ENCODE measurements at regions not wholly inside any gene's neighbourhood (a gene's known extent, or its start where the extent isn't known, plus 50 kb on each side); places are given as distances from the start of the nearest gene placed in this dataset.
A peak's percentile ranks its signal among the peaks of the same experiment; 100 is the strongest.

GRCh38 chr15:88398011-88398410, 69.2 kb downstream of the MRPL46 start:
- no peaks in the 10 kb centered on the region for H3K9me2 ChIP-seq (replicated peaks; ENCODE audit: control insufficient read depth, low read length)
- H3F3A ChIP-seq (ENCODE audit: control insufficient read depth, insufficient read depth), result peaks cover 13% of the 10 kb centered on the region
- no peak overlapping the region for H3K4me2 ChIP-seq (ENCODE audit: low read length)
- no peaks in the 10 kb centered on the region for H4K20me1 ChIP-seq (ENCODE audit: control insufficient read depth, insufficient read depth, low read depth, low read length)
- H3K4me1 ChIP-seq (ENCODE audit: control insufficient read depth, low read length), result peaks cover 63% of the 10 kb centered on the region
- H3K27ac ChIP-seq (ENCODE audit: low read depth, low read length), result no peak overlapping the region
- H3K27me3 ChIP-seq (ENCODE audit: control insufficient read depth, low read length), result no peaks in the 10 kb centered on the region
- TF ChIP-seq CTCF (IDR thresholded peaks at IDR 0.05; ENCODE audit: low read depth, low read length, poor library complexity, severe bottlenecking) (no peak), EZH2phosphoT487 (IDR thresholded peaks at IDR 0.05; ENCODE audit: borderline replicate concordance, low read length) (no peak)
- H3K9me3 ChIP-seq (ENCODE audit: control insufficient read depth, insufficient read depth, low read length), result no peaks in the 10 kb centered on the region
- H3K36me3 ChIP-seq (ENCODE audit: control insufficient read depth, low read length), result no peaks in the 10 kb centered on the region
- H3K4me3 ChIP-seq (ENCODE audit: low read length), result no peak overlapping the region
- H3K79me2 ChIP-seq (ENCODE audit: control insufficient read depth, low read length), result no peaks in the 10 kb centered on the region

- no peaks in the 10 kb centered on the region for H3K79me2 ChIP-seq (ENCODE audit: control insufficient read depth, low read length)
- no peak overlapping the region for H3K27ac ChIP-seq (ENCODE audit: low read depth, low read length)
- no peaks in the 10 kb centered on the region for H3K9me3 ChIP-seq (ENCODE audit: control insufficient read depth, insufficient read depth, low read length)
- H3F3A ChIP-seq (ENCODE audit: control insufficient read depth, insufficient read depth), result peaks cover 8% of the 10 kb centered on the region
- no peaks in the 10 kb centered on the region for H3K27me3 ChIP-seq (ENCODE audit: control insufficient read depth, low read length)
- no peaks in the 10 kb centered on the region for H3K36me3 ChIP-seq (ENCODE audit: control insufficient read depth, low read length)
- no peak overlapping the region for H3K4me2 ChIP-seq (ENCODE audit: low read length)
- no peaks in the 10 kb centered on the region for H4K20me1 ChIP-seq (ENCODE audit: control insufficient read depth, insufficient read depth, low read depth, low read length)
- no peak overlapping the region for H3K4me3 ChIP-seq (ENCODE audit: low read length)
- H3K9me2 ChIP-seq (replicated peaks; ENCODE audit: control insufficient read depth, low read length), result no peaks in the 10 kb centered on the region
- TF ChIP-seq CTCF (IDR thresholded peaks at IDR 0.05; ENCODE audit: low read depth, low read length, poor library complexity, severe bottlenecking) (no peak), EZH2phosphoT487 (IDR thresholded peaks at IDR 0.05; ENCODE audit: borderline replicate concordance, low read length) (no peak)
- H3K4me1 ChIP-seq (ENCODE audit: control insufficient read depth, low read length), result peaks cover 58% of the 10 kb centered on the region
Measured at GRCh38 chr15:88397506-88397905, 69.7 kb downstream of the MRPL46 start.

- no peaks in the 10 kb centered on the region for H3K9me2 ChIP-seq (replicated peaks; ENCODE audit: control insufficient read depth, low read length)
- no peaks in the 10 kb centered on the region for H4K20me1 ChIP-seq (ENCODE audit: control insufficient read depth, insufficient read depth, low read depth, low read length)
- no peaks in the 10 kb centered on the region for H3K36me3 ChIP-seq (ENCODE audit: control insufficient read depth, low read length)
- TF ChIP-seq EZH2phosphoT487 (IDR thresholded peaks at IDR 0.05; ENCODE audit: borderline replicate concordance, low read length), result no peak
- no peak for TF ChIP-seq CTCF (IDR thresholded peaks at IDR 0.05; ENCODE audit: low read depth, low read length, poor library complexity, severe bottlenecking)
- H3K27me3 ChIP-seq (ENCODE audit: control insufficient read depth, low read length), result no peaks in the 10 kb centered on the region
- H3F3A ChIP-seq (ENCODE audit: control insufficient read depth, insufficient read depth), result no peaks in the 10 kb centered on the region
- H3K9me3 ChIP-seq (ENCODE audit: control insufficient read depth, insufficient read depth, low read length), result no peaks in the 10 kb centered on the region
- H3K79me2 ChIP-seq (ENCODE audit: control insufficient read depth, low read length), result no peaks in the 10 kb centered on the region
- peaks cover 52% of the 10 kb centered on the region for H3K4me1 ChIP-seq (ENCODE audit: control insufficient read depth, low read length)
- H3K4me3 ChIP-seq (ENCODE audit: low read length), result no peak overlapping the region
- H3K4me2 ChIP-seq (ENCODE audit: low read length), result 0 out of 2 replicates have a peak overlapping the region, but pooled peaks have one; percentile 1
- no peak overlapping the region for H3K27ac ChIP-seq (ENCODE audit: low read depth, low read length)
Measured at GRCh38 chr15:88395872-88396781, 71.1 kb downstream of the MRPL46 start.

All from DOHH2 (cell line).